ENCODE measurements at regions not wholly inside any gene's neighbourhood (a gene's known extent, or its start where the extent isn't known, plus 50 kb on each side); places are given as distances from the start of the nearest gene placed in this dataset.

GRCh38 chr1:106722466-106722865 is 334.0 kb upstream of the PRMT6 start:
- Histone ChIP-seq H3K4me1 (ENCODE audit: insufficient read depth, low read length, poor library complexity, severe bottlenecking) (no peaks in the 10 kb centered on the region), H3K9me3 (ENCODE audit: insufficient read depth, low read depth, low read length) (no peaks in the 10 kb centered on the region), H3K9me2 (replicated peaks; ENCODE audit: low read depth, low read length) (0 out of 2 replicates have a peak, but pooled peaks cover 4% of the 10 kb centered on the region), H3K27me3 (ENCODE audit: insufficient read depth, low read length, poor library complexity, severe bottlenecking) (no peaks in the 10 kb centered on the region), H2AFZ (ENCODE audit: low read length) (no peak overlapping the region), H3K9ac (ENCODE audit: low read depth, low read length, poor library complexity, severe bottlenecking) (no peak overlapping the region), H3K4me2 (ENCODE audit: low read depth, low read length, poor library complexity, severe bottlenecking) (no peak overlapping the region), H4K20me1 (ENCODE audit: insufficient read depth, low read length, poor library complexity, severe bottlenecking) (no peaks in the 10 kb centered on the region), H3F3A (ENCODE audit: low read depth) (no peaks in the 10 kb centered on the region), H3K79me2 (ENCODE audit: insufficient read depth, low read length) (no peaks in the 10 kb centered on the region), H3K36me3 (ENCODE audit: insufficient read depth, low read length) (no peaks in the 10 kb centered on the region), H3K4me3 (ENCODE audit: low read length, poor library complexity, severe bottlenecking) (no peak overlapping the region)
- TF ChIP-seq EZH2phosphoT487 (IDR thresholded peaks at IDR 0.05; ENCODE audit: borderline replicate concordance), result no peak
- TF ChIP-seq CTCF (conservative IDR thresholded peaks at IDR 0.05; ENCODE audit: low read length), result no peak

- Histone ChIP-seq H3K27me3 (ENCODE audit: insufficient read depth, low read length, poor library complexity, severe bottlenecking) (no peaks in the 10 kb centered on the region), H3K79me2 (ENCODE audit: insufficient read depth, low read length) (no peaks in the 10 kb centered on the region), H3K4me1 (ENCODE audit: insufficient read depth, low read length, poor library complexity, severe bottlenecking) (no peaks in the 10 kb centered on the region), H3K9me2 (replicated peaks; ENCODE audit: low read depth, low read length) (no peaks in the 10 kb centered on the region), H3K4me3 (ENCODE audit: low read length, poor library complexity, severe bottlenecking) (no peak overlapping the region), H3K9me3 (ENCODE audit: insufficient read depth, low read depth, low read length) (no peaks in the 10 kb centered on the region), H3K4me2 (ENCODE audit: low read depth, low read length, poor library complexity, severe bottlenecking) (no peak overlapping the region), H3F3A (ENCODE audit: low read depth) (no peaks in the 10 kb centered on the region), H4K20me1 (ENCODE audit: insufficient read depth, low read length, poor library complexity, severe bottlenecking) (no peaks in the 10 kb centered on the region), H2AFZ (ENCODE audit: low read length) (no peak overlapping the region), H3K9ac (ENCODE audit: low read depth, low read length, poor library complexity, severe bottlenecking) (no peak overlapping the region), H3K36me3 (ENCODE audit: insufficient read depth, low read length) (no peaks in the 10 kb centered on the region)
- TF ChIP-seq CTCF (conservative IDR thresholded peaks at IDR 0.05; ENCODE audit: low read length) (no peak), EZH2phosphoT487 (IDR thresholded peaks at IDR 0.05; ENCODE audit: borderline replicate concordance) (no peak)
These were observed 329.3 kb upstream of the PRMT6 start for GRCh38 chr1:106727171-106727570.

- Histone ChIP-seq H3K36me3 (ENCODE audit: insufficient read depth, low read length) (no peaks in the 10 kb centered on the region), H4K20me1 (ENCODE audit: insufficient read depth, low read length, poor library complexity, severe bottlenecking) (no peaks in the 10 kb centered on the region), H3K4me2 (ENCODE audit: low read depth, low read length, poor library complexity, severe bottlenecking) (no peak overlapping the region), H3K4me3 (ENCODE audit: low read length, poor library complexity, severe bottlenecking) (no peak overlapping the region), H3K4me1 (ENCODE audit: insufficient read depth, low read length, poor library complexity, severe bottlenecking) (no peaks in the 10 kb centered on the region), H3K9me2 (replicated peaks; ENCODE audit: low read depth, low read length) (no peaks in the 10 kb centered on the region), H3K9ac (ENCODE audit: low read depth, low read length, poor library complexity, severe bottlenecking) (no peak overlapping the region), H3F3A (ENCODE audit: low read depth) (no peaks in the 10 kb centered on the region), H3K27me3 (ENCODE audit: insufficient read depth, low read length, poor library complexity, severe bottlenecking) (no peaks in the 10 kb centered on the region), H3K9me3 (ENCODE audit: insufficient read depth, low read depth, low read length) (no peaks in the 10 kb centered on the region), H3K79me2 (ENCODE audit: insufficient read depth, low read length) (no peaks in the 10 kb centered on the region), H2AFZ (ENCODE audit: low read length) (no peak overlapping the region)
- TF ChIP-seq EZH2phosphoT487 (IDR thresholded peaks at IDR 0.05; ENCODE audit: borderline replicate concordance), result no peak
- TF ChIP-seq CTCF (conservative IDR thresholded peaks at IDR 0.05; ENCODE audit: low read length), result no peak
These were observed 309.9 kb upstream of the PRMT6 start for GRCh38 chr1:106746448-106747085.
